Ovary (tissue), 7 donors: ENCODE measurements at regions not wholly inside any gene's neighbourhood (a gene's known extent, or its start where the extent isn't known, plus 50 kb on each side); places are given as distances from the start of the nearest gene placed in this dataset. TPM values are rescaled to one million over a fixed set of nuclear protein-coding genes. Genes with fewer than 3 reads are reported as not detected.

Source experiments
- DNase-seq, 5 donors: peaks; one replicate each; pipeline ENCODE4 v3.0.0-alpha.2; 2019 to 2020
- H3K27ac ChIP-seq, 2 donors: fragments of 200-600 bp; one replicate each; pipeline versions ENCODE4 v1.5.1 to v1.8.0; 2019 to 2022
- H3K27me3 ChIP-seq: fragments of 200-600 bp; one replicate; pipeline ENCODE4 v1.8.0; 2022
- H3K36me3 ChIP-seq: fragments of 200-600 bp; sonication (generic); one replicate; pipeline ENCODE4 v1.5.1; 2019
- H3K4me1 ChIP-seq: one replicate; pipeline ENCODE4 v1.8.1; 2013; ENCODE audit warnings: mild to moderate bottlenecking, moderate library complexity; ENCODE audit not compliant: insufficient read depth
- H3K4me3 ChIP-seq: fragments of 200-600 bp; sonication (generic); one replicate; pipeline ENCODE4 v1.5.1; 2017
- H3K9me3 ChIP-seq, 2 donors: fragments of 200-600 bp in 1 of 2; sonication (generic) in 1 of 2; one replicate each; pipeline versions ENCODE4 v1.5.1 to v1.8.1; 2013 to 2019; ENCODE audit warnings: mild to moderate bottlenecking in 1 of 2, moderate library complexity in 1 of 2
- EP300 ChIP-seq: sonication (generic); formaldehyde crosslinking; IDR thresholded peaks from one replicate; pipeline ENCODE4 v1.6.1; 2017; ENCODE audit warnings: antibody characterized with exemption
- POLR2A ChIP-seq: fragments of 450-650 bp; IDR thresholded peaks from one replicate; pipeline ENCODE4 v1.6.1; 2017; ENCODE audit warnings: antibody characterized with exemption, mild to moderate bottlenecking, moderate library complexity
- WGBS, 3 donors: extraction: QIAGEN DNeasy Blood & Tissue Kit in 1 of 3; methylation state at CpG; one replicate each; pipeline versions ENCODE4 v1.1.5 to v1.1.7; 2013 to 2017; 5-methylcytosine and 5-hydroxymethylcytosine counted together
- intact Hi-C, 4 donors: fragments of 100-400 bp; cut with DNase I; formaldehyde crosslinking; loops; one replicate each; pipeline versions ENCODE4 v1.11.0 to v1.15.1; 2022 to 2023
- small RNA-seq: library from RNA; depleted of rRNA; stranded (forward); fragments of <200 nt; gene quantifications from one replicate; pipeline ENCODE3, GENCODE V24; 2016
- TF ChIP-seq, protein P1 (sequence below), 3 donors: fragments of 450-650 bp in 2 of 3; fragments of 200-600 bp in 1 of 3; IDR thresholded peaks; one replicate each; pipeline versions ENCODE4 v1.5.1 to v1.8.0; 2016 to 2022; ENCODE audit warnings: antibody characterized with exemption in 3 of 3, mild to moderate bottlenecking in 1 of 3
- donor health status: DM: no; HTN: no; CAD: no; lungs with moderate emphysema.
- donor health status: DM: no; HTN: no; CAD: no.
- donor health status: Bipolar disorder and iron deficiency.
- donor health status: DM: no; HTN: no; CAD: no.
- donor health status: DM: yes; HTN: yes; CAD: no.

GRCh38 chr12:14313379-14314138 lies 51.9 kb upstream of the ATF7IP start:
- H3K27ac ChIP-seq, result no peak overlapping the region
- no peaks in the 10 kb centered on the region for H3K36me3 ChIP-seq
- WGBS, 3 donors, result 91 to 96% (median 95%) methylated on average over 7 of the region's 7 CpGs
- no peaks in the 10 kb centered on the region for H3K4me1 ChIP-seq
- TF ChIP-seq EP300, result no peak
- TF ChIP-seq, protein P1, sequence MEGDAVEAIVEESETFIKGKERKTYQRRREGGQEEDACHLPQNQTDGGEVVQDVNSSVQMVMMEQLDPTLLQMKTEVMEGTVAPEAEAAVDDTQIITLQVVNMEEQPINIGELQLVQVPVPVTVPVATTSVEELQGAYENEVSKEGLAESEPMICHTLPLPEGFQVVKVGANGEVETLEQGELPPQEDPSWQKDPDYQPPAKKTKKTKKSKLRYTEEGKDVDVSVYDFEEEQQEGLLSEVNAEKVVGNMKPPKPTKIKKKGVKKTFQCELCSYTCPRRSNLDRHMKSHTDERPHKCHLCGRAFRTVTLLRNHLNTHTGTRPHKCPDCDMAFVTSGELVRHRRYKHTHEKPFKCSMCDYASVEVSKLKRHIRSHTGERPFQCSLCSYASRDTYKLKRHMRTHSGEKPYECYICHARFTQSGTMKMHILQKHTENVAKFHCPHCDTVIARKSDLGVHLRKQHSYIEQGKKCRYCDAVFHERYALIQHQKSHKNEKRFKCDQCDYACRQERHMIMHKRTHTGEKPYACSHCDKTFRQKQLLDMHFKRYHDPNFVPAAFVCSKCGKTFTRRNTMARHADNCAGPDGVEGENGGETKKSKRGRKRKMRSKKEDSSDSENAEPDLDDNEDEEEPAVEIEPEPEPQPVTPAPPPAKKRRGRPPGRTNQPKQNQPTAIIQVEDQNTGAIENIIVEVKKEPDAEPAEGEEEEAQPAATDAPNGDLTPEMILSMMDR (IDR thresholded peaks at IDR 0.05), result no peak
- TF ChIP-seq POLR2A, result no peak
- H3K27me3 ChIP-seq, result no peaks in the 10 kb centered on the region
- no peaks in the 10 kb centered on the region for H3K9me3 ChIP-seq
- no peak for DNase-seq
- no peak overlapping the region for H3K4me3 ChIP-seq
- intact Hi-C loops, result no loop called here

GRCh38 chr12:14314801-14315200 lies 50.7 kb upstream of the ATF7IP start:
- DNase-seq, result no peak
- H3K9me3 ChIP-seq, result no peaks in the 10 kb centered on the region
- 86 to 94% (median 91%) methylated on average over 6 of the region's 6 CpGs for WGBS, 3 donors
- no peaks in the 10 kb centered on the region for H3K27me3 ChIP-seq
- TF ChIP-seq EP300 (no peak), POLR2A (no peak)
- TF ChIP-seq, protein P1 (IDR thresholded peaks at IDR 0.05), result no peak
- H3K27ac ChIP-seq, result no peak overlapping the region
- H3K36me3 ChIP-seq, result no peaks in the 10 kb centered on the region
- H3K4me1 ChIP-seq, result no peaks in the 10 kb centered on the region
- intact Hi-C loops, result no loop called here
- no peak overlapping the region for H3K4me3 ChIP-seq

DNA sequence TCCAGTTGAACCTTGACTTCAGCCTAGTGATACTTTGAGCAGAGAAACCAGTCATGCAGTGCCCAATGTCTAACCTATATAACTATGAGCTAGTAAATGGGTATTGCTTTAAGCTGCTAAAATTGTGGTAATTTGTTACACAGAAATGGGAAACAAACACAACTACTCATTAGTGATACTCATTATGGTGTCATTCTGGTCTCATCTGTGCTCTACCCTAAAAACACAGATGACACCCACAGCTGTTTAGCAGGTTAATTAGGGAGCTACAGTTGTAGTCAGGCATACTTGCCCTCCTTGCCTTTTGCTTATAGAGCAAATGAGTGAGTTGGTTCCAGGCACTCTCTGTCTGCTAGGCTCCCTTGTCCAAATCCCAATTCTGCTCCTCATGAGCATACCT lies 50.0 kb upstream of the ATF7IP start:
- H3K4me3 ChIP-seq, result no peak overlapping the region
- no peaks in the 10 kb centered on the region for H3K27me3 ChIP-seq
- H3K9me3 ChIP-seq, result no peaks in the 10 kb centered on the region
- H3K36me3 ChIP-seq, result no peaks in the 10 kb centered on the region
- intact Hi-C loops, result no loop called here
- H3K4me1 ChIP-seq, result no peaks in the 10 kb centered on the region
- no peak overlapping the region for H3K27ac ChIP-seq
- DNase-seq, result no peak
- TF ChIP-seq EP300 (no peak), POLR2A (no peak)
- TF ChIP-seq, protein P1 (IDR thresholded peaks at IDR 0.05), result no peak

Small RNAs in the stretch of these regions (small RNA-seq; reads per million reads assigned to genes)
- not detected for gene AC092470.1
- not detected for gene AC135001.1
- not detected for gene MRPS18CP4
- gene RNU6-491P, result not detected
